Fibroblast of skin of right quadriceps (primary cell): ENCODE measurements at regions not wholly inside any gene's neighbourhood (a gene's known extent, or its start where the extent isn't known, plus 50 kb on each side); places are given as distances from the start of the nearest gene placed in this dataset.
A peak's percentile ranks its signal among the peaks of the same experiment; 100 is the strongest.

Source experiments
- DNase-seq: peaks from one replicate; pipeline ENCODE4 v3.0.0-alpha.2; 2013

- no peak for DNase-seq
These were observed 1091.9 kb upstream of the TENM4 start for GRCh38 chr11:80532633-80533232.

GRCh38 chr11:80529726-80530125, 1088.9 kb upstream of the TENM4 start:
- no peak for DNase-seq

GRCh38 chr11:80525663-80526405, 1085.0 kb upstream of the TENM4 start:
- no peak for DNase-seq

- no peak for DNase-seq
These were observed 1083.5 kb upstream of the TENM4 start for GRCh38 chr11:80524349-80524748.

- DNase-seq, result no peak
These were observed 1082.2 kb upstream of the TENM4 start for GRCh38 chr11:80523057-80523456.

GRCh38 chr11:80521592-80521991, 1080.8 kb upstream of the TENM4 start:
- no peak for DNase-seq

- no peak for DNase-seq
These were observed 1079.7 kb upstream of the TENM4 start for GRCh38 chr11:80520507-80520887.

GRCh38 chr11:80519596-80520506, 1079.0 kb upstream of the TENM4 start:
- no peak for DNase-seq

GRCh38 chr11:80517701-80518100, 1076.9 kb upstream of the TENM4 start:
- no peak for DNase-seq

GRCh38 chr11:80515097-80515496, 1074.3 kb upstream of the TENM4 start:
- DNase-seq, result no peak

- DNase-seq, result no peak
These were observed 1071.7 kb upstream of the TENM4 start for GRCh38 chr11:80512491-80512890.

- DNase-seq, result no peak
These were observed 1064.9 kb upstream of the TENM4 start for GRCh38 chr11:80505771-80506170.

- no peak for DNase-seq
These were observed 1063.2 kb upstream of the TENM4 start for GRCh38 chr11:80503990-80504389.

GRCh38 chr11:80502511-80502910, 1061.7 kb upstream of the TENM4 start:
- DNase-seq, result no peak

- DNase-seq, result no peak
These were observed 1054.3 kb upstream of the TENM4 start for GRCh38 chr11:80495116-80495515.

GRCh38 chr11:80487952-80488351, 1047.1 kb upstream of the TENM4 start:
- DNase-seq, result no peak

- DNase-seq, result no peak
These were observed 1045.8 kb upstream of the TENM4 start for GRCh38 chr11:80486678-80487077.

- DNase-seq, result no peak
These were observed 1036.3 kb upstream of the TENM4 start for GRCh38 chr11:80477178-80477577.

GRCh38 chr11:80473562-80473961, 1032.7 kb upstream of the TENM4 start:
- no peak for DNase-seq

GRCh38 chr11:80469871-80470270, 1029.0 kb upstream of the TENM4 start:
- no peak for DNase-seq

- DNase-seq, result no peak
These were observed 1025.7 kb upstream of the TENM4 start for GRCh38 chr11:80466570-80466969.

GRCh38 chr11:80462211-80462610, 1021.4 kb upstream of the TENM4 start:
- peak; percentile 0 for DNase-seq

GRCh38 chr11:80458376-80458775, 1017.5 kb upstream of the TENM4 start:
- no peak for DNase-seq

GRCh38 chr11:80457823-80458222, 1017.0 kb upstream of the TENM4 start:
- DNase-seq, result no peak
